Coronary artery (tissue), 2 donors: ENCODE measurements at regions not wholly inside any gene's neighbourhood (a gene's known extent, or its start where the extent isn't known, plus 50 kb on each side); places are given as distances from the start of the nearest gene placed in this dataset.

Source experiments
- DNase-seq: peaks from one replicate; pipeline ENCODE4 v3.0.0-alpha.2; 2017; ENCODE audit warnings: low spot score
- H3K27ac ChIP-seq, 2 donors: fragments of 200-600 bp; sonication (generic); one replicate each; pipeline ENCODE4 v1.5.1; 2016 to 2019
- H3K4me3 ChIP-seq: fragments of 200-600 bp; sonication (generic); 2 replicates; pipeline ENCODE4 v1.5.1; 2016; ENCODE audit warnings: mild to moderate bottlenecking, moderate library complexity
- TF ChIP-seq, protein P1 (sequence below): fragments of 200-600 bp; sonication (generic); IDR thresholded peaks from one replicate; pipeline ENCODE4 v1.5.1; 2019; ENCODE audit warnings: antibody characterized with exemption

DNA sequence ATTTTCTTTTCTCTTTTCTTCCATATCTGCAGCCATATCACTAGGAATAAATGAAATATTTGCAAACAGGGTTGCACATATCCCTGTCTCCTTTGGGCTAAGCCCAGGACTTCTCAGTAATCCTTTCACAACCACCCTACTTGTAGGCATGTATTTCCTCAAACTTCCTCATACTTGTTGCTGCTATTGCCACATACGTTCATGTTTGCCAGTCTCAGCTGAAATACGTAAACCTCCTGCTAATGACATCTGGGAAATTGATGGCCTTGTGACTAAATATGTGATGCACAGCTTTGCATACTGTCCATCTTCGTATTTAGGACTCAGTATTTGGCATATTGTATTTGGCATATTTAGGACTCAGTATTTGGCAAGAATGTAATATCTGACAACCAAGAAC lies 224.6 kb downstream of the PLK2 start:
- DNase-seq, result no peak
- TF ChIP-seq, protein P1, sequence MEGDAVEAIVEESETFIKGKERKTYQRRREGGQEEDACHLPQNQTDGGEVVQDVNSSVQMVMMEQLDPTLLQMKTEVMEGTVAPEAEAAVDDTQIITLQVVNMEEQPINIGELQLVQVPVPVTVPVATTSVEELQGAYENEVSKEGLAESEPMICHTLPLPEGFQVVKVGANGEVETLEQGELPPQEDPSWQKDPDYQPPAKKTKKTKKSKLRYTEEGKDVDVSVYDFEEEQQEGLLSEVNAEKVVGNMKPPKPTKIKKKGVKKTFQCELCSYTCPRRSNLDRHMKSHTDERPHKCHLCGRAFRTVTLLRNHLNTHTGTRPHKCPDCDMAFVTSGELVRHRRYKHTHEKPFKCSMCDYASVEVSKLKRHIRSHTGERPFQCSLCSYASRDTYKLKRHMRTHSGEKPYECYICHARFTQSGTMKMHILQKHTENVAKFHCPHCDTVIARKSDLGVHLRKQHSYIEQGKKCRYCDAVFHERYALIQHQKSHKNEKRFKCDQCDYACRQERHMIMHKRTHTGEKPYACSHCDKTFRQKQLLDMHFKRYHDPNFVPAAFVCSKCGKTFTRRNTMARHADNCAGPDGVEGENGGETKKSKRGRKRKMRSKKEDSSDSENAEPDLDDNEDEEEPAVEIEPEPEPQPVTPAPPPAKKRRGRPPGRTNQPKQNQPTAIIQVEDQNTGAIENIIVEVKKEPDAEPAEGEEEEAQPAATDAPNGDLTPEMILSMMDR, result no peak
- no peak overlapping the region for H3K4me3 ChIP-seq
- H3K27ac ChIP-seq, result no peak overlapping the region

DNA sequence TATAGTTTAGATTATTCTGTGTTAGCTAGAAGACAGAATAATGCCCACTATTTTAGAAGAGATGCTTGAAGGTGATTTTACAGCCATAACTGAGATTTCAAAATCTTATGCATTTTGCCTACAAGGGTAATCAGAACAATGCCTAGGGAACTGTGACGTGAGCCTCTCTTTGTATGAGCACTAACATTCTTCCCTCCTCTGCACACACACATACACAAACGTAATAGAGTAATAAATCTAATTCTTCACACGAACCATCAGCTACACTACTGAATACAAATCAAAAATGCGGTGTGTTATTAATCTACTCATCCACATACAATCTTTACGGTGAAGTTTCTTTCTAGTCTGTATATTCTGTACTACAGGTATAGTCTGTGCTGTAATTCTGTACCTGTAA lies 227.8 kb downstream of the PLK2 start:
- Histone ChIP-seq H3K27ac (no peak overlapping the region), H3K4me3 (no peak overlapping the region)
- TF ChIP-seq, protein P1, result no peak
- no peak for DNase-seq

DNA sequence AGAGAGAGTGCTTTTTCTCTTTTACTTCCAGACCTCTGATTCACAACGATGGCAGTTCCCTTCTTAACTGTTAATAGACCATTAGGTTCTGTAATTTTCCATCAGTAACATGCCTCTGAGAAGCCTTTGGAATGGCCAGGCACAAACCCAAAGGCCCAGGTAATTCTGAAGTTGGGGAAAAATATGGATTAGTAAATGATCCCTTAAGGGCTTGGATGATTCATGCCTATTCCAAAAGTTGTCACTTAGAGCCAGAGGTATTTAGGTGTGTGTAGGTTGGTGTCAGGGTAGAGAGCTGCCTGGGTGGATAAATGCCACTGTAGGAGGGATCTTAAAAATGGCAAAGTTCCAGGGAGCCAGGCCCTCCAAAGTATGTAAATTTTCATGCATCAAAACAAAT lies 228.8 kb downstream of the PLK2 start:
- Histone ChIP-seq H3K27ac (no peak overlapping the region), H3K4me3 (no peak overlapping the region)
- no peak for DNase-seq
- TF ChIP-seq, protein P1, result no peak

DNA sequence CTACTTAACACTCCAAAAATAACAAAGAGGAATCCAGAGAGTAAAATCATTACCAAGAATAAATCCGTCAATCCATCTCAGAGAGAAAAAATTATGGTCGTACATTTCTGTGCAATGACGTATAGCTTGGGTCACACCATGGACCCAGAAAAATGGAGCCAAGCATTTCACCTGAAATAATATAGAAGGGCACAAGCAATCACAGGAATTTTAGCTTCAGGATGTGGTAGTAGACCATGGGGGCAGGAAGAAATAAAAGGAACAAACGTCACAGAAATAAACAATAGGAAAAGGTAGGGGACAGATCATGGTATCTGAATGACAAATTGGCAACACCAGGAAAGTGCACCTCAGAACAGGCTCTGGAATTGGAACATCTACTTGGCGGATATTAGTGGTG lies 231.0 kb downstream of the PLK2 start:
- DNase-seq, result no peak
- TF ChIP-seq, protein P1, result no peak
- Histone ChIP-seq H3K4me3 (no peak overlapping the region), H3K27ac (no peak overlapping the region)

DNA sequence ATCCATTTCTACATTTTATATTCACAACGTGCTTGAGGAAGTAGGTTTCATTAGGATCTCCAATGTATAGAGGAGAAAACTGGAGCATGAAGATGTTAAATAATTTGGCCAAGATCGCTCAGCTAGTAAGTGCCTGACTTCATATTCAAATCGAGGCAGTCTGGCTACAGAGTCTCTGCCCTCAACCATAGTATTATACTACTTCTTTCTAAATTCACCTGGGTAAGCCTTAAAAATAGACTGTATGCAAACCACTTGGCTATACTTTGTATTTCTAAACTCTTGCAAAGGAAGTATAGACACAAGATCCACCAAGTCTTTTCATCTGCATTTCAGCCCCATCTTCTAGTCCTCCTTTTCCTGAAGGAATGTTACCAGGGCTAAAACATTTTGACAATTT lies 232.0 kb downstream of the PLK2 start:
- no peak overlapping the region for H3K4me3 ChIP-seq
- TF ChIP-seq, protein P1, result no peak
- H3K27ac ChIP-seq, result no peak overlapping the region
- no peak for DNase-seq

DNA sequence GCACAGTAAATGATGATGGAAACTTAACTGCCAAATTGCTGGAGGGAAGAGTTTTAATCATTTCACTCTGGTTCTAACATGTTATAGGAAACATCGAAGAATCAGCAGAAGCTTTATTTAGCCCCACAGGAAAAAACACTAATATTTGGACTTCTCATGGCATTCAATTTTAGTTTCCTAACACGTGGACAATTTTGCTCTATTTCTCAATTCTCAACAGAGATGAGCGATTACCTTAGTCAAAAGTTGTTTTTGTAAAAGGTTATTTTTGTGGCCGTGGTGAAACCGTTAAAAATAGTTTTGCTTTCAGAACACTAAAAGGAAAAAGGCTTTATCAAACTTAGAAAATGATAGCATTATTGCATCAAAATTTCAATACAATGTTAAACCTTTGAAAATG lies 235.2 kb downstream of the PLK2 start:
- peak overlapping the region; percentile 37 for H3K4me3 ChIP-seq
- TF ChIP-seq, protein P1, result no peak
- DNase-seq, result no peak
- H3K27ac ChIP-seq, result peak overlapping the region; percentile 24 to 42

DNA sequence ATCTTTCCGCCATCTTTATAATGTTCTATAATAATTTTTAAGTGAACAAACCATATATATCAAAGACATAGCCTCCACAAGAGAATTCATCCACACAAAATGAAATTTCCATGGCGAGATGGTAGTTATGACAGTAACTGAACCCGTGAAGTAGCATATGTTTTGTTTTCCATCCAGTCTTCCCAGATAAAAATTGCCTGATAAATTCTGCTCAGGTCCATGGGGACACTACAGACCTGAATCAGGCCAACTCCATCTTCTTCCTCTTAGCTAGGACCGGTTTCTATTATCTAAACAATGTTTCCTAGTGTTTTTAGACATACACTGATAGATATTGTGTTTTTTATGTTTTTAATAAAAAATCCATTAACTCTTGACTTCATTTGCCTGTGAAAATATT lies 235.7 kb downstream of the PLK2 start:
- DNase-seq, result no peak
- TF ChIP-seq, protein P1, result no peak
- Histone ChIP-seq H3K27ac (peak overlapping the region; percentile 24 to 42), H3K4me3 (no peak overlapping the region)
